PC-9 (cell line): ENCODE measurements at regions not wholly inside any gene's neighbourhood (a gene's known extent, or its start where the extent isn't known, plus 50 kb on each side); places are given as distances from the start of the nearest gene placed in this dataset.

Source experiments
- BruUV-seq: library from RNA; stranded (reverse); fragments of 400-500 nt; replicated peaks from 2 replicates; lab custom pipeline; 2021; lab: Mats Ljungman, UMichigan
- CTCF ChIA-PET: fragments of 300-600 bp; sonication (Branson Sonifier 250); formaldehyde crosslinking; loops from one replicate; lab custom pipeline; 2022; ENCODE audit warnings: antibody characterized with exemption; lab: Charles Lee
- POLR2A ChIA-PET: fragments of 300-600 bp; sonication (Branson Sonifier 250); formaldehyde crosslinking; loops from one replicate; lab custom pipeline; 2022; ENCODE audit warnings: antibody characterized with exemption; ENCODE audit not compliant: unreplicated experiment; lab: Charles Lee
- DNase-seq, 2 experiments: peaks; one replicate each; pipeline versions ENCODE4 v3.0.0 to v3.0.0-alpha.2; 2015 to 2022; ENCODE audit warnings: mixed read lengths in 1 of 2
- H2AFZ ChIP-seq: fragments of 200-600 bp; sonication (generic); 2 replicates; pipeline ENCODE4 v1.8.1; 2017; ENCODE audit warnings: antibody characterized with exemption
- H3F3A ChIP-seq: fragments of 200-600 bp; sonication (generic); 2 replicates; pipeline ENCODE4 v1.8.1; 2017; ENCODE audit warnings: antibody characterized with exemption, mild to moderate bottlenecking, low read depth; ENCODE audit not compliant: insufficient read depth
- H3K27ac ChIP-seq: fragments of 200-600 bp; sonication (generic); 2 replicates; pipeline ENCODE4 v1.6.1; 2016; ENCODE audit warnings: mixed run types
- H3K27me3 ChIP-seq: fragments of 200-600 bp; sonication (generic); 2 replicates; pipeline ENCODE4 v1.6.1; 2016; ENCODE audit warnings: low read depth, mixed run types; ENCODE audit not compliant: insufficient read depth
- H3K36me3 ChIP-seq: fragments of 200-600 bp; sonication (generic); 2 replicates; pipeline ENCODE4 v1.6.1; 2016; ENCODE audit warnings: low read depth, mixed run types
- H3K4me1 ChIP-seq: fragments of 200-600 bp; sonication (generic); replicated peaks from 2 replicates; pipeline ENCODE4 v1.6.1; 2016; ENCODE audit warnings: mixed run types; ENCODE audit not compliant: insufficient read depth
- H3K4me2 ChIP-seq: fragments of 200-600 bp; sonication (generic); 2 replicates; pipeline ENCODE4 v1.6.1; 2017; ENCODE audit warnings: mixed run types
- H3K4me3 ChIP-seq: fragments of 200-600 bp; sonication (generic); 2 replicates; pipeline ENCODE4 v1.6.1; 2016; ENCODE audit warnings: mixed run types
- H3K79me2 ChIP-seq: fragments of 200-600 bp; sonication (generic); 2 replicates; pipeline ENCODE4 v1.6.1; 2017; ENCODE audit warnings: low read depth, mixed run types
- H3K9me2 ChIP-seq: fragments of 200-600 bp; sonication (generic); 2 replicates; pipeline ENCODE4 v1.8.1; 2017; ENCODE audit warnings: mild to moderate bottlenecking; ENCODE audit not compliant: insufficient read depth
- H3K9me3 ChIP-seq: fragments of 200-600 bp; sonication (generic); 2 replicates; pipeline ENCODE4 v1.8.1; 2016; ENCODE audit warnings: low read depth; ENCODE audit not compliant: insufficient read depth
- H4K20me1 ChIP-seq: fragments of 200-600 bp; sonication (generic); 2 replicates; pipeline ENCODE4 v1.8.1; 2017; ENCODE audit not compliant: insufficient read depth
- EZH2 ChIP-seq: fragments of 200-600 bp; sonication (generic); IDR thresholded peaks from 2 replicates; pipeline ENCODE4 v1.8.0; 2017; ENCODE audit warnings: antibody characterized with exemption, low read depth
- intact Hi-C: fragments of 100-400 bp; cut with micrococcal nuclease; formaldehyde crosslinking; loops from one replicate; pipeline ENCODE4 v1.10.0; 2022; ENCODE audit not compliant: unreplicated experiment
- TF ChIP-seq, protein P1 (sequence below): fragments of 200-600 bp; sonication (generic); conservative IDR thresholded peaks from 2 replicates; pipeline ENCODE4 v1.6.1; 2017; ENCODE audit warnings: mixed run types, antibody characterized with exemption, mild to moderate bottlenecking, moderate library complexity

DNA sequence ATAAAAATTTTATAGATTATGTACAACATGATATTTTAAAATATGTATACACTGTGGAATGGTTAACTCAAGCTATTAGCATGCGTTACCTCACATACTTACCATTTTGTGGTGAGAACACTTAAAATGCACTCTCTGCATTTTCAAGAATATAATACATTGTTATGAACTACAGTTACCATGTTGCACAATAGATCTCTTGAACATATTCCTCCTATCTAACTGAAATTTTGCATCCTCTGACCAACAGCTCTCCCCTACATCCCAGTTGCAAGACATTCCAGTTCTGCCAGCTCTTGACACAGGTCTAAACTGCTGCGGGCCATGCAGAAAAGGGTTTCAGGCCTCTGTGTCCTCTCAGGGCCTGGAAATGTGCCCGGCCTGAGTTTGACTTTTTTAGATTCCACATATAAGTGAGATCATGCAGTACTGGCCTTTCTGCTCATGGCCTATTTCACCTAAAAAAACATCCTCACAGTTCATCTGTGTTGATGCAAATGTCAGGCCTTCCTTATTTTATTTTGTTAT, 113.7 kb downstream of the CDCA7 start:
- Histone ChIP-seq H3K4me3 (no peak overlapping the region), H3K4me2 (no peak overlapping the region), H3K36me3 (no peaks in the 10 kb centered on the region), H3K9me2 (no peaks in the 10 kb centered on the region), H3K79me2 (no peaks in the 10 kb centered on the region), H3F3A (no peaks in the 10 kb centered on the region), H3K27me3 (peaks cover 3% of the 10 kb centered on the region; the same call in 1 of the 2 replicates), H2AFZ (no peak overlapping the region), H4K20me1 (no peaks in the 10 kb centered on the region), H3K27ac (no peak overlapping the region), H3K4me1 (no peaks in the 10 kb centered on the region), H3K9me3 (no peaks in the 10 kb centered on the region)
- intact Hi-C loops: no loop called here
- DNase-seq: no peak
- ChIA-PET POLR2A (no interaction called here), CTCF (interaction anchor here (2.0 kb wide), 1 partner anchor 19 kb away, joined by 5 read pairs; no protein-coding TSS in a partner anchor)
- no peak for TF ChIP-seq EZH2
- BruUV-seq: no TSS peak

DNA sequence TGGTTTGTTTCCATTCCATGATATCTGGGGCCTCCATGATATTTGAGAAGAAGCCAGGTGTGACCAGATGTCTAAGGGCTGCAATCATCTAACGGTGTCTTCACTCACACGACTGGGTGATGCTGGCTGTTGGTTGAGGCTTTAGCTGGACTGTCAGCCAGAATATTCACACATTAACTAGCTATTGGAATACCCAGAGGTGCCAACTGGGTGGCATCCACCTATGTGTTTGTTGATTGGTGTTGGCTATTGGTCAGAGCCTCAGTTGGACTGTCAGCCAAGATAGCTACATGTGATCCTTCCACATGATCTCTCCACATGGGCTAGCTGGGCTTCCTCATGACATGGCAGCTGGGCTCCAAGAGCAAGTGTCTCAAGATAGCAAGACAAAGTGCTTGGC, 117.4 kb downstream of the CDCA7 start:
- H2AFZ ChIP-seq: no peak overlapping the region
- no TSS peak for BruUV-seq
- no peaks in the 10 kb centered on the region for H3K9me3 ChIP-seq
- H3F3A ChIP-seq: no peaks in the 10 kb centered on the region
- intact Hi-C loops: no loop called here
- peaks cover 17% of the 10 kb centered on the region for H3K27me3 ChIP-seq
- no peaks in the 10 kb centered on the region for H3K79me2 ChIP-seq
- CTCF ChIA-PET: no interaction called here
- TF ChIP-seq EZH2: no peak
- TF ChIP-seq, protein P1, sequence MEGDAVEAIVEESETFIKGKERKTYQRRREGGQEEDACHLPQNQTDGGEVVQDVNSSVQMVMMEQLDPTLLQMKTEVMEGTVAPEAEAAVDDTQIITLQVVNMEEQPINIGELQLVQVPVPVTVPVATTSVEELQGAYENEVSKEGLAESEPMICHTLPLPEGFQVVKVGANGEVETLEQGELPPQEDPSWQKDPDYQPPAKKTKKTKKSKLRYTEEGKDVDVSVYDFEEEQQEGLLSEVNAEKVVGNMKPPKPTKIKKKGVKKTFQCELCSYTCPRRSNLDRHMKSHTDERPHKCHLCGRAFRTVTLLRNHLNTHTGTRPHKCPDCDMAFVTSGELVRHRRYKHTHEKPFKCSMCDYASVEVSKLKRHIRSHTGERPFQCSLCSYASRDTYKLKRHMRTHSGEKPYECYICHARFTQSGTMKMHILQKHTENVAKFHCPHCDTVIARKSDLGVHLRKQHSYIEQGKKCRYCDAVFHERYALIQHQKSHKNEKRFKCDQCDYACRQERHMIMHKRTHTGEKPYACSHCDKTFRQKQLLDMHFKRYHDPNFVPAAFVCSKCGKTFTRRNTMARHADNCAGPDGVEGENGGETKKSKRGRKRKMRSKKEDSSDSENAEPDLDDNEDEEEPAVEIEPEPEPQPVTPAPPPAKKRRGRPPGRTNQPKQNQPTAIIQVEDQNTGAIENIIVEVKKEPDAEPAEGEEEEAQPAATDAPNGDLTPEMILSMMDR: no peak; the same call in 1 of the 2 replicates
- H4K20me1 ChIP-seq: no peaks in the 10 kb centered on the region
- H3K4me2 ChIP-seq: no peak overlapping the region
- H3K4me1 ChIP-seq: no peaks in the 10 kb centered on the region
- no peak overlapping the region for H3K4me3 ChIP-seq
- POLR2A ChIA-PET: no interaction called here
- H3K27ac ChIP-seq: no peak overlapping the region
- no peaks in the 10 kb centered on the region for H3K9me2 ChIP-seq
- no peaks in the 10 kb centered on the region for H3K36me3 ChIP-seq
- no peak for DNase-seq

DNA sequence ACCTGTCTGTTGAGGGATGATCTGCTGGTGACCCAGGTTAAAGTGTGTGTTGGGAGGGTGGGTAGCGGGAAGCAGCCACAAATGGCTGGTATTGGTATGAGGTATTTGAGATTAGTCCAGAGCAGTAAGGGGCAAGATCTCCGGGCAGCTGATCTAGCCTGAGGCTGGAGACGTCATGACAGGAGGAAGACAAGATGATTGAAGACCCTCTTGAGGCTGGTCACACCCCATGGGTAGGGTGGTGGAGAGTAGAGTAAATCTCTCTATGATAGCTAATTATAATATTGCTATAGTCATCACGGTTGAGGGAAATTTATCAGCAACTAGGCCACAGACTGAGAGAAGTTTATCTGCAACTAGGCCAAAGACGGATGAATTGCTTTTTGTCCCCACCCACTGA, 128.5 kb downstream of the CDCA7 start:
- Histone ChIP-seq H3K27me3 (peaks cover 26% of the 10 kb centered on the region), H4K20me1 (no peaks in the 10 kb centered on the region), H3K4me3 (no peak overlapping the region), H3K9me3 (no peaks in the 10 kb centered on the region), H3K79me2 (no peaks in the 10 kb centered on the region), H3F3A (no peaks in the 10 kb centered on the region), H3K36me3 (no peaks in the 10 kb centered on the region), H3K9me2 (no peaks in the 10 kb centered on the region), H3K27ac (no peak overlapping the region), H3K4me2 (peak overlapping the region; percentile 62; the same call in 1 of the 2 replicates), H2AFZ (no peak overlapping the region), H3K4me1 (no peaks in the 10 kb centered on the region)
- no peak for TF ChIP-seq EZH2
- TF ChIP-seq, protein P1: no peak
- ChIA-PET POLR2A (interaction anchor here (0.7 kb wide), 1 partner anchor 595 kb away, joined by 7 read pairs; no protein-coding TSS in a partner anchor), CTCF (no interaction called here)
- no TSS peak for BruUV-seq
- DNase-seq: no peak
- intact Hi-C loops: no loop called here

DNA sequence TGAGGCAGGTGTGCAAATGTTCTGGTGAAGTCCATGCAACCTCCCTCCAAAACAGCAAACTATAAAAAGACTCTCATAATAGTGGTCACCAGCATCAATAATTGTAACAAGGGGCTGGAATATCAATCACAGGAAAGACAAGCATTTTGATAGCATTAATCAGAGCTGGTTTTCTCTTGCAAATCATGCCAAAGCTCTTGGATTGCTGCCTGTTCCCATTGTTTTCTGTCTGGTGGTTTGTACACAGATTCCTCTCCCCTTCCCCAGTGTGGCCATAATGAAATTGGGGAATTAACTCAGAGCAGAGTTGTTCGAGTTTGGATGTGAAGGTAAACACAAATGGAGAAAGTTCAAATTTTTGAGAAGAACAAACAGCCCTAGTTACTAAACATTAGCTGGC, 134.2 kb downstream of the CDCA7 start:
- Histone ChIP-seq H3K27me3 (peaks cover 16% of the 10 kb centered on the region), H3K4me2 (no peak overlapping the region), H3K4me3 (no peak overlapping the region), H3K36me3 (no peaks in the 10 kb centered on the region), H3F3A (no peaks in the 10 kb centered on the region), H4K20me1 (no peaks in the 10 kb centered on the region), H3K9me3 (no peaks in the 10 kb centered on the region), H3K9me2 (no peaks in the 10 kb centered on the region), H2AFZ (no peak overlapping the region), H3K79me2 (no peaks in the 10 kb centered on the region), H3K4me1 (no peaks in the 10 kb centered on the region), H3K27ac (no peak overlapping the region)
- intact Hi-C loops: no loop called here
- BruUV-seq: no TSS peak
- DNase-seq: no peak
- ChIA-PET CTCF (no interaction called here), POLR2A (no interaction called here)
- TF ChIP-seq, protein P1: no peak
- no peak for TF ChIP-seq EZH2
